Testis (tissue), 2 donors: ENCODE measurements at regions not wholly inside any gene's neighbourhood (a gene's known extent, or its start where the extent isn't known, plus 50 kb on each side); places are given as distances from the start of the nearest gene placed in this dataset.

Source experiments
- DNase-seq: peaks from one replicate; pipeline ENCODE4 v3.0.0-alpha.2; 2019
- H3K27ac ChIP-seq, 2 donors: fragments of 200-600 bp; sonication (generic); one replicate each; pipeline ENCODE4 v1.5.1; 2019
- H3K27me3 ChIP-seq: fragments of 200-600 bp; sonication (generic); one replicate; pipeline ENCODE4 v1.5.1; 2019
- H3K36me3 ChIP-seq: fragments of 200-600 bp; sonication (generic); one replicate; pipeline ENCODE4 v1.5.1; 2017; ENCODE audit warnings: low read depth; ENCODE audit errors: missing control alignments
- H3K4me1 ChIP-seq: fragments of 200-600 bp; sonication (generic); one replicate; pipeline ENCODE4 v1.5.1; 2019
- H3K4me3 ChIP-seq, 2 donors: fragments of 200-600 bp; sonication (generic); one replicate each; pipeline ENCODE4 v1.5.1; 2017 to 2019
- H3K9me3 ChIP-seq: fragments of 200-600 bp; sonication (generic); one replicate; pipeline ENCODE4 v1.5.1; 2017
- POLR2A ChIP-seq: fragments of 450-650 bp; IDR thresholded peaks from one replicate; pipeline ENCODE4 v1.6.1; 2017; ENCODE audit warnings: antibody characterized with exemption, mild to moderate bottlenecking, moderate library complexity
- WGBS, 2 donors: methylation state at CpG; one replicate each; pipeline ENCODE4 v1.1.5; 2018; 5-methylcytosine and 5-hydroxymethylcytosine counted together
- intact Hi-C: fragments of 100-400 bp; cut with DNase I; formaldehyde crosslinking; loops from one replicate; pipeline ENCODE4 v1.15.1; 2023; ENCODE audit warnings: low total_unique reads
- TF ChIP-seq, protein P1 (sequence below), 3 experiments: fragments of 450-650 bp in 2 of 3; fragments of 200-600 bp in 1 of 3; sonication (generic) in 1 of 3; IDR thresholded peaks; one replicate each; pipeline ENCODE4 v1.5.1; 2016 to 2019; ENCODE audit warnings: antibody characterized with exemption in 3 of 3, mild to moderate bottlenecking in 2 of 3, moderate library complexity in 1 of 3

DNA sequence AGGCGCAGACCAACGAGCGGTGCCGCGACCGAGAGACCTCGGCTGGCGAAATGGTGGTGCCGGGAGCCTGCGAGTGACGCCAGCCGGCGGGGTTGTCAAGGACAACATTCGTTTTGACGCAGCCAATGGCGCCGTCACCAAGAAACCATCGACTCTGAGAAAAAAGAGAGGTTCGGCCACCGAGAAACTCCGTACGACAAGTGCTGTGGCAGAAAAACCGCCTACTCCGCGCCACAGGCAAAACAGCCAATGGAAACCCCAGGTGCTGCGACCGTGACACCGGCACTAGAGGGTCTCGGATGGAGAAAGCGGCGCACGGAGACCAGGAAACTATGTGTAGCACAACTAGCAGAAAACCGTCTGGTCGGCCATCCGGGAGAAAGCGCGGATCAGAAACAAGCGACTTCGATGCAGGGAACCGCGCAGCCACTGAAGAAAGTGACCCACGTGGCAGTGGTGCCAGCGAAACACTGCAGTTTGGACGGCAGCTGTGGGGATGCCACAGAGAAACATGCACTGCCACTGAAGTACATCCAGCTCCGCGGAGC lies 88.8 kb downstream of the ANXA2R start:
- H3K27me3 ChIP-seq, result no peaks in the 10 kb centered on the region
- no peaks in the 10 kb centered on the region for H3K36me3 ChIP-seq
- peak overlapping the region in 1 of 2 donors; percentile 75 for H3K27ac ChIP-seq
- WGBS, 2 donors, result 2 to 5% methylated on average over 35 to 46 of the region's 46 CpGs
- H3K4me3 ChIP-seq, result peak overlapping the region; percentile 40 to 44
- DNase-seq, result no peak
- no peaks in the 10 kb centered on the region for H3K9me3 ChIP-seq
- H3K4me1 ChIP-seq, result no peaks in the 10 kb centered on the region
- no peak for TF ChIP-seq POLR2A
- TF ChIP-seq, protein P1, sequence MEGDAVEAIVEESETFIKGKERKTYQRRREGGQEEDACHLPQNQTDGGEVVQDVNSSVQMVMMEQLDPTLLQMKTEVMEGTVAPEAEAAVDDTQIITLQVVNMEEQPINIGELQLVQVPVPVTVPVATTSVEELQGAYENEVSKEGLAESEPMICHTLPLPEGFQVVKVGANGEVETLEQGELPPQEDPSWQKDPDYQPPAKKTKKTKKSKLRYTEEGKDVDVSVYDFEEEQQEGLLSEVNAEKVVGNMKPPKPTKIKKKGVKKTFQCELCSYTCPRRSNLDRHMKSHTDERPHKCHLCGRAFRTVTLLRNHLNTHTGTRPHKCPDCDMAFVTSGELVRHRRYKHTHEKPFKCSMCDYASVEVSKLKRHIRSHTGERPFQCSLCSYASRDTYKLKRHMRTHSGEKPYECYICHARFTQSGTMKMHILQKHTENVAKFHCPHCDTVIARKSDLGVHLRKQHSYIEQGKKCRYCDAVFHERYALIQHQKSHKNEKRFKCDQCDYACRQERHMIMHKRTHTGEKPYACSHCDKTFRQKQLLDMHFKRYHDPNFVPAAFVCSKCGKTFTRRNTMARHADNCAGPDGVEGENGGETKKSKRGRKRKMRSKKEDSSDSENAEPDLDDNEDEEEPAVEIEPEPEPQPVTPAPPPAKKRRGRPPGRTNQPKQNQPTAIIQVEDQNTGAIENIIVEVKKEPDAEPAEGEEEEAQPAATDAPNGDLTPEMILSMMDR (IDR thresholded peaks at IDR 0.05), result no peak
- intact Hi-C loops, result loop anchor here (5.0 kb wide), 1 partner anchor 91 kb away; the partner anchor contains the start of gene ANXA2R

DNA sequence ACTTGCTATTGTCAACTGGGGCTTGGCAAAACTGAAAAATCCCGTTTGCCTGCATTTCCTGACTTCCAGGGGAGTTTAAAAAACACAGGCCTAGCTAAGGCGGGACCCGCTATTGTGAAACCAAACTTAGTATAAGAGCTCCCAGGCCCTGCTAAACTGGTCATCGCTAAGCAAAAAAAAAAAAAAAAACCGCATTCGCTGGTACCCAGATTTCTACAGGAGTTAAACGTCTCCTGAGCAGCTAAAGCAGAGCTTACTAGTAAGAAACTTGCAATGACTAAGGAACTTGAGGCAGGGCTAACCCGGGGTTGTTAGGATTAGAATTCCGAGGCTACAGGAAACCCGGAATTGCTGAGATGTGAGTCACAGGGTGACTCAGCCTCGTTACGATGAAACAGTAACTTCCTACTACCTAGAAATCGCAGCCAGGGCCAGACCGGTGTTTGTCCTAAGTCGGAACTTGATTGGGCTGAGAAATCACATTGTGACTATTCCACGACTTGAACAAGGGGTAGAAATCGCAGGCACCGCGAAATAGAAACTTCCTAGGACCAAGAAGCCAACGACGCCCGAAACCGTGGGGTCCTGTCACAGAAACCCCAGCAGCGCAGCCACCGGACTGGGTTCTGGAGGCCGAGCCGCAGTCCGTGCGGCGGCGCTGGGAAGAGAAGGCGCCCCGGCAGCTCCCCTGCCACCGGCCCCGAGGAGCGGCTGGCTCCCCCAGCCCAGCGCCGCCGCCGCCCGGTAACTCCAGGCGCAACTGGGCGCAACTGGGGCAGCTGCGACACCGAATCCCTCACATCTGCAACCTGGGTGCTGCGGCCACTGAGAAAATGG lies 89.4 kb downstream of the ANXA2R start:
- Histone ChIP-seq H3K36me3 (no peaks in the 10 kb centered on the region), H3K27me3 (no peaks in the 10 kb centered on the region), H3K4me3 (peak overlapping the region; percentile 40 to 44), H3K9me3 (no peaks in the 10 kb centered on the region), H3K4me1 (no peaks in the 10 kb centered on the region), H3K27ac (peak overlapping the region in 1 of 2 donors; percentile 75)
- peak; percentile 53 for DNase-seq
- intact Hi-C loops, result loop anchor here (5.0 kb wide), 1 partner anchor 92 kb away; the partner anchor contains the start of gene ANXA2R
- 5 to 7% methylated on average over 31 to 46 of the region's 46 CpGs for WGBS, 2 donors
- TF ChIP-seq, protein P1 (IDR thresholded peaks at IDR 0.05), result no peak
- TF ChIP-seq POLR2A, result no peak

DNA sequence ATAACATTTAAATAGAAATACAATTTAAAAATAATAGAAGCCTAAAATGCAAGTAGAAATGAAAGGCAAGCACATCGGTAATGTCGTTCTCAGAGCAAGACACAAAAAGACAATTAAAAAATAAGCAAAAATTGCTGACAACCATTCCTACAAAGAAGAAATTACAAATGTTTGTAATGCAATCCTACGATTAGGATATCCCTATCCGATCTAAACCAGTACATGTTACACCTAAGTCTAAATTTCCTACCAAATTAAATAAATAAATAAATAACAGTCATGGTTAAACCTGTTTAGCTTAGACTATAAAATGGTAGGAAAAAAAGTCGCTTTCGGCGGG lies 90.0 kb downstream of the ANXA2R start:
- Histone ChIP-seq H3K4me3 (peak overlapping the region; percentile 40 to 44), H3K36me3 (no peaks in the 10 kb centered on the region), H3K27me3 (no peaks in the 10 kb centered on the region), H3K9me3 (no peaks in the 10 kb centered on the region), H3K4me1 (no peaks in the 10 kb centered on the region), H3K27ac (no peak overlapping the region)
- 25 to 29% methylated on average over 7 of the region's 7 CpGs for WGBS, 2 donors
- DNase-seq, result no peak
- intact Hi-C loops, result loop anchor here (5.0 kb wide), 1 partner anchor 92 kb away; the partner anchor contains the start of gene ANXA2R
- TF ChIP-seq, protein P1 (IDR thresholded peaks at IDR 0.05), result no peak
- TF ChIP-seq POLR2A, result no peak

DNA sequence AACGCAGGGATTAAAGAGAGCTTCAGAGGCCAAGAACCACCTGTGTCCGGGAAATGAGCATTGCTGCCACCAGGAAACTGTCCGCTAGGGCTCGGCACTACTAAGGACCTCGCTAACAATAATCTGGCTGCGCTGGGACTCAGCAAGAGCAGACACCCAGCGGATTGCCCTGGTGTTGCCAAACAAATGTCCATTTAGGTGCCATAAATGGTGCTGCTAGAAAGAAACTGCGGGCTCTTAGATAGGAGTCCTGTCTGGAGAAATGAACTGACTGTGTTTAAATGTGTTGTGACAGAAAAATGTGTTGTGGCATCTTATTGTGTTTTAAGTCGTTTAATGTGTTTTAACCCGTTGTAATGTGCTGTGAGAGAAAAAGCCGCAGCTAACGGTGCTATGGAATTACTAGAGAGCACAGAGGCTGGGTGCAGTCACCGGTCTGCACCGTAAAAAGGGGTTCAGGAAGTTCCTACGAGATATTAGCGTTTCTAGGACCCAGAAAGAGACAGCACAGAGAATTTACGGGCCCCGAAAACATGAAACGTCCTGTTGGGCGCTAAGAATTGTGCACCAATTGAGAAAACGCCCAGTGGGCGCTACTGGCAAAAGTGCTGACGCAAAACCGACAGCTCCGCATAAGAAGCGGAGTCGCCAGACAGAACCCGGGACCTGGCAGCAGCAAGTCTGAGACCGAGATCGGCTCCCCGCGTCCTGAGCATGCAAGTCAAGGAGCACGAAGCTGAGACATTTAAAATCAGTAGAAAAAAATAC lies 90.6 kb downstream of the ANXA2R start:
- Histone ChIP-seq H3K27ac (peak overlapping the region in 1 of 2 donors; percentile 28), H3K36me3 (no peaks in the 10 kb centered on the region), H3K4me3 (peak overlapping the region in 1 of 2 donors; percentile 2), H3K4me1 (no peaks in the 10 kb centered on the region), H3K9me3 (no peaks in the 10 kb centered on the region), H3K27me3 (no peaks in the 10 kb centered on the region)
- WGBS, 2 donors, result 8 to 11% methylated on average over 33 of the region's 33 CpGs
- no peak for DNase-seq
- no peak for TF ChIP-seq POLR2A
- TF ChIP-seq, protein P1 (IDR thresholded peaks at IDR 0.05), result no peak
- intact Hi-C loops, result loop anchor here (5.0 kb wide), 1 partner anchor 93 kb away; the partner anchor contains the start of gene ANXA2R
